IPS-NIHi11 (cell line): ENCODE measurements at regions not wholly inside any gene's neighbourhood (a gene's known extent, or its start where the extent isn't known, plus 50 kb on each side); places are given as distances from the start of the nearest gene placed in this dataset.
"Not testable (repeated sequence)": the region's sequence is repeated elsewhere in the genome, so short reads cannot be mapped to it uniquely, and the experiment has no call there.

Experiments
- DNase-seq: peaks from one replicate; pipeline ENCODE4 v3.0.0; 2012; ENCODE audit warnings: mixed read lengths, low spot score

- not testable (repeated sequence) for DNase-seq
Observed at GRCh38 chr16:29160171-29160570, 175.3 kb downstream of the LAT start.

- not testable (repeated sequence) for DNase-seq
Observed at GRCh38 chr16:29159603-29160002, 174.8 kb downstream of the LAT start.

- DNase-seq: no peak
Observed at GRCh38 chr16:29158785-29159184, 173.9 kb downstream of the LAT start.

- DNase-seq: not testable (repeated sequence)
Observed at GRCh38 chr16:29158031-29158784, 173.4 kb downstream of the LAT start.

GRCh38 chr16:29157051-29157923 is 172.4 kb downstream of the LAT start:
- DNase-seq: not testable (repeated sequence)

GRCh38 chr16:29156511-29156910 is 171.7 kb downstream of the LAT start:
- no peak for DNase-seq

- DNase-seq: not testable (repeated sequence)
Observed at GRCh38 chr16:29155866-29156200, 171.0 kb downstream of the LAT start.

- not testable (repeated sequence) for DNase-seq
Observed at GRCh38 chr16:29155131-29155865, 170.4 kb downstream of the LAT start.

GRCh38 chr16:29154676-29155121 is 169.8 kb downstream of the LAT start:
- no peak for DNase-seq

- DNase-seq: no peak
Observed at GRCh38 chr16:29154088-29154487, 169.2 kb downstream of the LAT start.

GRCh38 chr16:29153307-29153706 is 168.5 kb downstream of the LAT start:
- DNase-seq: not testable (repeated sequence)

GRCh38 chr16:29152544-29153031 is 167.7 kb downstream of the LAT start:
- not testable (repeated sequence) for DNase-seq

- DNase-seq: no peak
Observed at GRCh38 chr16:29151317-29151716, 166.5 kb downstream of the LAT start.

- not testable (repeated sequence) for DNase-seq
Observed at GRCh38 chr16:29149912-29150311, 165.1 kb downstream of the LAT start.

- DNase-seq: no peak
Observed at GRCh38 chr16:29148867-29149272, 164.0 kb downstream of the LAT start.

- DNase-seq: no peak
Observed at GRCh38 chr16:29148131-29148691, 163.4 kb downstream of the LAT start.

GRCh38 chr16:29147710-29148109 is 162.9 kb downstream of the LAT start:
- not testable (repeated sequence) for DNase-seq

GRCh38 chr16:29146808-29147643 is 162.2 kb downstream of the LAT start:
- not testable (repeated sequence) for DNase-seq

GRCh38 chr16:29146266-29146665 is 161.4 kb downstream of the LAT start:
- DNase-seq: no peak

GRCh38 chr16:29145486-29146225 is 160.8 kb downstream of the LAT start:
- DNase-seq: not testable (repeated sequence)
